ENCODE measurements at regions not wholly inside any gene's neighbourhood (a gene's known extent, or its start where the extent isn't known, plus 50 kb on each side); places are given as distances from the start of the nearest gene placed in this dataset.

GRCh38 chr4:28388471-28388870 is 1527.8 kb downstream of the STIM2 start:
- TF ChIP-seq CTCF (IDR thresholded peaks at IDR 0.05; ENCODE audit: low read depth, low read length, poor library complexity, severe bottlenecking) (no peak), EZH2phosphoT487 (IDR thresholded peaks at IDR 0.05; ENCODE audit: borderline replicate concordance, low read length) (no peak)

Measured in DOHH2 (cell line).